ENCODE measurements at regions not wholly inside any gene's neighbourhood (a gene's known extent, or its start where the extent isn't known, plus 50 kb on each side); places are given as distances from the start of the nearest gene placed in this dataset.

DNA sequence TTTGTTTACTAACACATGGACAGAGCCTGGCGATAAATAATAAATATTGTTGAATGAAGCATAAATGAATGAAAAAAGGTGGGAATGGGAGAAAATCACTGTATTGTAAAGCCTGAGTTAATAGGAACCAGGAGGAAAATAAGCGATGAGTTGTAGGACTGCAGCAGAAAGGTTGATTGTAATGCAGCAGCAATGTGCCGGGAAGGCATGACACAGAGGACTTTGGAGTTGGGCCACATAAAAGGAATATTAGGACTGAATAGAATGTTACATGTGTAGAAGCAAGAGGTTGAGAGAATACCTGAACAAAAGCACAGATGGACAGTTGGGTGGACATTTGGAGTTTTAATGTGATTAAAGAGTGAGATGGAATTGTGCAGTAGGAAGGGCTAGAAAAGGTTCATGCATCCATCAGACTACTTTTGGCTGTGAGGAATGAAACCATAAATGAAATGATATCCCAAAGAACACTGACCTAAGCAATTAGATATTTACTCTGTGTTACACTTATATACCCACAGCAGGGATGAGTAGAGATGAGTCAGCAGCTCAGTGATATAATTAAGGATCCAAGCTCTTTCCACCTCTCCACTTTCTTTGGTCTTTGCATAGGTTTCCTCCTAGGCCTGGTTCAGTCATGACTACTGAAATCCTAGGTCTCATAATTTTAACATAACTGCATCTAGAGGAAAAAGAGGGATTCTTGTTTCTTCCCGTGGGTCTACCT, 55.4 kb downstream of the CCER1 start:
- no peak overlapping the region for H3K4me3 ChIP-seq (ENCODE audit: low read depth, low read length)
- TF ChIP-seq, protein P1, sequence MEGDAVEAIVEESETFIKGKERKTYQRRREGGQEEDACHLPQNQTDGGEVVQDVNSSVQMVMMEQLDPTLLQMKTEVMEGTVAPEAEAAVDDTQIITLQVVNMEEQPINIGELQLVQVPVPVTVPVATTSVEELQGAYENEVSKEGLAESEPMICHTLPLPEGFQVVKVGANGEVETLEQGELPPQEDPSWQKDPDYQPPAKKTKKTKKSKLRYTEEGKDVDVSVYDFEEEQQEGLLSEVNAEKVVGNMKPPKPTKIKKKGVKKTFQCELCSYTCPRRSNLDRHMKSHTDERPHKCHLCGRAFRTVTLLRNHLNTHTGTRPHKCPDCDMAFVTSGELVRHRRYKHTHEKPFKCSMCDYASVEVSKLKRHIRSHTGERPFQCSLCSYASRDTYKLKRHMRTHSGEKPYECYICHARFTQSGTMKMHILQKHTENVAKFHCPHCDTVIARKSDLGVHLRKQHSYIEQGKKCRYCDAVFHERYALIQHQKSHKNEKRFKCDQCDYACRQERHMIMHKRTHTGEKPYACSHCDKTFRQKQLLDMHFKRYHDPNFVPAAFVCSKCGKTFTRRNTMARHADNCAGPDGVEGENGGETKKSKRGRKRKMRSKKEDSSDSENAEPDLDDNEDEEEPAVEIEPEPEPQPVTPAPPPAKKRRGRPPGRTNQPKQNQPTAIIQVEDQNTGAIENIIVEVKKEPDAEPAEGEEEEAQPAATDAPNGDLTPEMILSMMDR (IDR thresholded peaks at IDR 0.05; ENCODE audit: control insufficient read depth, extremely low read depth, insufficient read depth), result no peak
- DNase-seq (ENCODE audit: low read depth), result no peak

DNA sequence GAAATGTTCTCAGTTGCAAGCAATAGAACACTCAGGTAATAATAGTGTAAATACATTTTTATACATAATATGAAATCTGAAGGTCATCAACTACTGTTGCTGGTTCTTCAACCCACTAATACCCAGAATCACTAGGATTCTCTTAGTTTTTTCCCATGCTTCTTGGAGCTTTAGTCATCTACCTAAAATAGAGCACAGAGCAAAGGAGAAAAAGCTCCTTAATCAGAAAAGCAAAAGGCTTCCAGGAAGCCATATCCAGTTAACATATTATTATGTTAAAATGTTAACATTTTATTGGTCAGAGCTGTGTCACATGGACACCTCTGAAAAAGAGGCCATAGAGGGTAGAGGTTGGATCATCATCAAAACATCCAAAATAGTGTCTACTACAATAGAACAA, 57.0 kb downstream of the CCER1 start:
- DNase-seq (ENCODE audit: low read depth), result no peak
- no peak overlapping the region for H3K4me3 ChIP-seq (ENCODE audit: low read depth, low read length)
- TF ChIP-seq, protein P1 (IDR thresholded peaks at IDR 0.05; ENCODE audit: control insufficient read depth, extremely low read depth, insufficient read depth), result no peak

DNA sequence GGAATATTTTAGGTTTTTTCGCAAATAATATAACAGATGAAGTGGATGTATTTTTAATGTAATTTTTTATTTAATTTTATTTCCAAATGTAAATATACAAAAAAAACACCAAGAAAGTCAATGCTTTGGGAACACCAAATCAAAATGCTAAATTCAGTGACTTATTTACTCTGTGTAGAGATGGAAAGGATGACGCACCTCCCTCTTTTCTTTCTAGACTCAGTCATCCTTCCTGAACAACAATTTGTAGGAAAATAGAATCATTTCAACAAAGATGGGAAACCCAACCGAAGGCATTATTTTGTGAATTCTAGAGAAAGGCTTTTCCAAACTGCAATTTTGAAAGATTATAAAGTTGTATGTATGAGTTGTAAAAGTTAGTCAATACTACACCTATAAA, 57.7 kb downstream of the CCER1 start:
- no peak for DNase-seq (ENCODE audit: low read depth)
- TF ChIP-seq, protein P1 (IDR thresholded peaks at IDR 0.05; ENCODE audit: control insufficient read depth, extremely low read depth, insufficient read depth), result no peak

DNA sequence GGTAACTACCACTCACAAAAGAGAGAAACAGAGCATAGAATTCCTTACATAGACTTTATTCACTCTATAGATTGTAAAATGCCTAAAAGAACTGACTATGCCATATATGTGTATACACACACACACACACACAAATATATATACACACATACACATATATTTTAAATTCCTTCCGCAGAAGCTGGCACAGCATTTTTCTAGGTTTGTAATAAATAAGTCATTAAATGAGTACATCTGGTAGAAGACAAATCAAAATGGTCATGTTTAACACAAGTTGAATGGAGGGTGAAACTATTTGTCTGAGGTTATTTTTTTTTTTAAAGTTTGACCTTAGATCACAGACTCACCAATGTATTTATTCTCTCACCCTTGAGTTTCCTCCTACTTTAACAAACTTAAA, 58.2 kb downstream of the CCER1 start:
- no peak for DNase-seq (ENCODE audit: low read depth)
- no peak overlapping the region for H3K4me3 ChIP-seq (ENCODE audit: low read depth, low read length)
- TF ChIP-seq, protein P1 (IDR thresholded peaks at IDR 0.05; ENCODE audit: control insufficient read depth, extremely low read depth, insufficient read depth), result no peak

More for the DNA sequence above, 57.7 kb downstream of the CCER1 start:
- no peak overlapping the region for H3K4me3 ChIP-seq (ENCODE audit: low read depth, low read length)

DNA sequence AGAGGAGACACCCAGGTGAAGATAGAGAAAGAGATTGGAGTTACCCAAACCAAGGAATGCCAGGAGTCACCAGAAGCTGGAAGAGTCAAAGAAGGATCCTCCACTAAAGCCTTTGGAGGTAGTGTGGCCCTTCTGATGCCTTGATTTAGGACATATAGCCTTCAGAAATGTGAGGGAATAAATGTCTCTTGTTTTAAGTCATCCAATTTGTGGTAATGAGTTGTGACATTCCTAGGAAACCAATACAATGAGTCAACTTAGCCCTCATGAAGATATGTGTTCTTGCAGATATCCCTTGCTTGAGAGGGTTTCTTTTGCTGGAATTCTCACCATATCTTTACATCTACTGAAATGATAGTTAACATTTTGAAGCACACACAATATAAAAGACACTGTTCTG, 58.8 kb downstream of the CCER1 start:
- no peak for DNase-seq (ENCODE audit: low read depth)
- H3K4me3 ChIP-seq (ENCODE audit: low read depth, low read length), result no peak overlapping the region
- TF ChIP-seq, protein P1 (IDR thresholded peaks at IDR 0.05; ENCODE audit: control insufficient read depth, extremely low read depth, insufficient read depth), result no peak

DNA sequence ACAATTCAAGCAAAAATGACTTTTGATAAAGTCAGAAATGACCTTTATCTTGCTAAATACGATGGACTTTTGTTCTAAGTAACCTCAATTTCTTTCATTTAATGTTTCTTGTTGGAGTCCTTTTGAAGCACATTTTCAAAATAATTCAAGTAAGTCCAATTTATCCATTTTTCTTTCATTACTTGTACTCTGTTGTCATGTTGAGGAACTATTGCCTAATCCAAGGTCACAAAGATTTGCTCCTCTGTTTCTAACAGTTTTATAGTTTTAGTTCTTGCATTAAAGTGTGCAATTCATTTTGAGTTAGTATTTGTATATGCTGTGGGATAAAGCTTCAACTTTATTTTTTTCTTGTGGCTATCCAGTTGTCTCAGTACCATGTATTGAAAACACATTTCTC, 66.7 kb downstream of the CCER1 start:
- H3K4me3 ChIP-seq (ENCODE audit: low read depth, low read length), result no peak overlapping the region
- TF ChIP-seq, protein P1 (IDR thresholded peaks at IDR 0.05; ENCODE audit: control insufficient read depth, extremely low read depth, insufficient read depth), result no peak
- DNase-seq (ENCODE audit: low read depth), result no peak

DNA sequence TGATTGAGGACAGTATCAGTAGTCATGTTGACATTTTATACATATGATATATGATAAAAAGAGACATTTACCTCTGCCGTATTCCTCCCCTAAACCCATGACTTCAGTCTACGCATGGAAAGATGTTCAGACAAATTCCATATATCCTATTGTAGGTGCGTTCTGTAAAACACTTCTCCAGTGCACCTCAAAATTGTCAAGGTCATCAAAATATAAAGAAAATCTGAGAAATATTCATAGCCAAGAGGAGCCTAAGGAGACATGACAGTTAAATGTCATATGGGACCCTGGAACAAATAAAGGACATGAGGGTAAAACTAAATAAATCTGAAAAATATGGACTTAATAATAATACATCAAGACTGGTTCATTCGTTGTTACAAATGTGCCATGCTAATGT, 71.5 kb downstream of the CCER1 start:
- DNase-seq (ENCODE audit: low read depth), result no peak
- H3K4me3 ChIP-seq (ENCODE audit: low read depth, low read length), result no peak overlapping the region
- TF ChIP-seq, protein P1 (IDR thresholded peaks at IDR 0.05; ENCODE audit: control insufficient read depth, extremely low read depth, insufficient read depth), result no peak

Data from LNCaP clone FGC (cell line).